Subcutaneous abdominal adipose tissue (tissue), 5 donors: ENCODE measurements at regions not wholly inside any gene's neighbourhood (a gene's known extent, or its start where the extent isn't known, plus 50 kb on each side); places are given as distances from the start of the nearest gene placed in this dataset.

Experiments used
- H3K27ac ChIP-seq: one replicate; pipeline ENCODE4 v1.7.0; 2013; ENCODE audit warnings: low read depth, mild to moderate bottlenecking, inconsistent platforms, low read length, moderate library complexity
- H3K27me3 ChIP-seq, 5 donors: one replicate each; pipeline ENCODE4 v1.7.0; 2013; ENCODE audit warnings: low read length in 5 of 5, inconsistent platforms in 1 of 5; ENCODE audit not compliant: control insufficient read depth in 5 of 5, insufficient read depth in 4 of 5
- H3K36me3 ChIP-seq, 5 donors: one replicate each; pipeline ENCODE4 v1.7.0; 2013; ENCODE audit warnings: low read length in 5 of 5; ENCODE audit not compliant: control insufficient read depth in 5 of 5, insufficient read depth in 5 of 5
- H3K4me1 ChIP-seq, 5 donors: one replicate each; pipeline ENCODE4 v1.7.0; 2013; ENCODE audit warnings: low read length in 5 of 5, mild to moderate bottlenecking in 3 of 5, moderate library complexity in 1 of 5; ENCODE audit not compliant: control insufficient read depth in 5 of 5, insufficient read depth in 5 of 5
- H3K4me3 ChIP-seq, 5 donors: one replicate each; pipeline ENCODE4 v1.7.0; 2013; ENCODE audit warnings: low read length in 5 of 5, low read depth in 1 of 5
- H3K9ac ChIP-seq, 5 donors: one replicate each; pipeline ENCODE4 v1.7.0; 2013; ENCODE audit warnings: low read length in 5 of 5, mild to moderate bottlenecking in 4 of 5, moderate library complexity in 3 of 5
- H3K9me3 ChIP-seq, 5 donors: one replicate each; pipeline ENCODE4 v1.7.0; 2013; ENCODE audit warnings: low read length in 5 of 5; ENCODE audit not compliant: control insufficient read depth in 5 of 5
- donor health status: healthy.
- donor health status: healthy.
- donor health status: healthy.
- donor health status: healthy.
- donor health status: healthy.

- Histone ChIP-seq H3K4me1 (peaks cover 0 to 12% (median 10%) of the 10 kb centered on the region in 5 donors), H3K27me3 (peaks cover 10 to 36% (median 23%) of the 10 kb centered on the region in 5 donors), H3K36me3 (no peaks in the 10 kb centered on the region), H3K27ac (no peak overlapping the region), H3K4me3 (no peak overlapping the region), H3K9me3 (peaks cover 11 to 21% (median 16%) of the 10 kb centered on the region in 5 donors), H3K9ac (no peak overlapping the region)
Observed at GRCh38 chr10:120975072-120975867, 124.1 kb downstream of the WDR11 start.

DNA sequence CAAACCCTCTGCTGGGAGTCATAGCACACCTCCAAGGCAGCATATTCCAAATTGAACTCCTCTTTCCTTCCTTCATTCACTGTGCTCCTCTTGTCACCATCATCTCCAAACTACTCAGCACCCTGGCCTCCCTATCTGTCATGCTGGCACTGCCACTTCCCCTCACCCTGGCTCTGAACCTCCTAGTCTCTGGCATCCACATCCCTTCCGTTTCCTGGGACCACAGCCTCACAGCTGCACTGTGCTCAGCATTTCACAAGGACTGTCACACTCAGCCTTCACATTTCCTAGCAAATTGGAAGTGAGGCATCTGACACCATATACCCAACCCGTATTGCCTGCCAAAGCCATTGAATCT is 124.7 kb downstream of the WDR11 start:
- Histone ChIP-seq H3K27ac (no peak overlapping the region), H3K27me3 (peaks cover 10 to 36% (median 25%) of the 10 kb centered on the region in 5 donors)

GRCh38 chr10:120977897-120978296 is 126.7 kb downstream of the WDR11 start:
- Histone ChIP-seq H3K36me3 (no peaks in the 10 kb centered on the region), H3K9ac (no peak overlapping the region), H3K27me3 (peaks cover 10 to 36% (median 25%) of the 10 kb centered on the region in 5 donors), H3K4me1 (peaks cover 0 to 12% (median 10%) of the 10 kb centered on the region in 5 donors), H3K4me3 (no peak overlapping the region), H3K9me3 (peaks cover 11 to 21% (median 16%) of the 10 kb centered on the region in 5 donors), H3K27ac (no peak overlapping the region)

More for the DNA sequence above, 124.7 kb downstream of the WDR11 start:
- no peaks in the 10 kb centered on the region for H3K36me3 ChIP-seq
- H3K4me3 ChIP-seq, result no peak overlapping the region
- peaks cover 0 to 12% (median 10%) of the 10 kb centered on the region in 5 donors for H3K4me1 ChIP-seq
- no peak overlapping the region for H3K9ac ChIP-seq
- H3K9me3 ChIP-seq, result peaks cover 11 to 21% (median 16%) of the 10 kb centered on the region in 5 donors

DNA sequence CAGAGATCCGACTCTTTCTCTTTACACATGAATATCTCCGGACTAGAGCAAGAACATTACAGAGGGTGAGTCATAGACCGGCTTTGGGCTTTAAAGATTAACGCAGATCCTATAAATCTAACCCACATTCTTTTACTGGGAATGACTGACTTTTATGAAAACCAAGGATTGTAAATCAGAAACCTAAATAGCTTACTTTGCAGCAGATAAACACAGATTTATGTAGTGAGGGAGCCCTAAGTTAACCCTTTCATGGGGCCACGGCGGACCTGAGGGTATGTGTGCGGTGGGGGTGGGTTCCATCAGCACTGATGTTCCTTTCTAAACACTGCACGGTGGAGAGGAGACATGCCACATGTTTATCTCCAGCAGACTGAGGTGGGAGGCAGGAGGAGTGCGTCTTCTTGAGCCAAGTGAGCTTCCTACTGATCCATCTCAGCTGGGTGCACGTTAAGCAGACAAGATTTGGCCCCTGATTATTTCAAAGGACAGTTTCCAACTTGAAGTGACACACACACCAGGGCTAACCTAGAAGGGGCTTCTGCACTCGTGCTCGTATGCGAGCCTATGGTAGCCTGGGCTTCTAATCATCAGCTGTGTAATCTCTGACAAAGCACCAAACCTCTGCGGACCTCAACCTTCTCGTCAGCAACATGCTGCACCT is 127.6 kb downstream of the WDR11 start:
- Histone ChIP-seq H3K4me3 (peak overlapping the region in 4 of 5 donors; percentile 41 to 65 (median 56)), H3K9me3 (peaks cover 7 to 15% (median 13%) of the 10 kb centered on the region in 5 donors), H3K27me3 (peaks cover 10 to 33% (median 25%) of the 10 kb centered on the region in 5 donors), H3K27ac (no peak overlapping the region), H3K36me3 (no peaks in the 10 kb centered on the region), H3K9ac (no peak overlapping the region), H3K4me1 (peaks cover 0 to 12% (median 10%) of the 10 kb centered on the region in 5 donors)

DNA sequence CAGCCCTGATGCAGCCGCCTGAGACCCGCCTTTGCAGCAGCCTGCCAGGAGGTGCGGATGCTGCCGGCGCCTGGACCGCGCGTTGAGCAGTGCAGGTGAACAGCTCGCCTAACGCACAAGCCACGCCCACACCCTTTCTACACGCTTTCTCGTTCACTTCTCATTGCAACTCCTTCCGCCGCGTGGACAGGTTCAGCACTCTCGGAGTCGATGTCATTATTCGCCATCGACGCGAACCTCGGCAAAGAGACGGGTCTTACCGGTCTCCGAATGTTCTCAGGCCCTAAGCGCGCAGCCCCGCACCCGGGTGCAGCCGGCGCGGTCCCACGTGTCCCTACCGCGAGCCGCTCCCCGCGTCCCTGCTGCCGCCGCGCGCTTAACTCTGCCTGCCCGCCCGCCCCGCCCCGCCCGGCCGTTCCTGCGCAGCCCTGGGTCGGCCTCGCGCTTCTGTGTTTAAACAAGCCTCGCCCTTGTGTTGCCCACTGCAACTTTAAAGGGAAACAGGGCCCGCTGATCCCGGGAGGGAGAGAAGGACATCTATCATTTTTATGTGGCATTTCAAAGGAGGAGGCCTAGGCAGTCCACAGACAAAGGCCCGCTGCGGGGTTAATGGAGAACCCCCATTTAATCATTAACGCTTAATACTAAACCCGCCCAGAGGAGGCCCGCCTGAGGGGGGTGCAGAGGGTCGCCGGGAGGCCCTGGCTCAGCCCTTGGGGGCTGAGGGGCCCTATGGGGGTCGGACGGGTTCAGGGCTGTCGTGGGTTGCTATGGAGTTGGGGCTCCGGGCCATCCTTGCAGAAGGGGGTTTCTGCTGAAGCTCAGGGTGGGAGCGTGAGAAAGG is 128.5 kb downstream of the WDR11 start:
- Histone ChIP-seq H3K27ac (no peak overlapping the region), H3K4me3 (peak overlapping the region; percentile 41 to 65 (median 56)), H3K4me1 (peaks cover 0 to 12% (median 10%) of the 10 kb centered on the region in 5 donors), H3K9me3 (peaks cover 0 to 7% (median 4%) of the 10 kb centered on the region in 5 donors), H3K36me3 (no peaks in the 10 kb centered on the region), H3K27me3 (peaks cover 10 to 30% (median 23%) of the 10 kb centered on the region in 5 donors), H3K9ac (peak overlapping the region in 1 of 5 donors; percentile 29)

DNA sequence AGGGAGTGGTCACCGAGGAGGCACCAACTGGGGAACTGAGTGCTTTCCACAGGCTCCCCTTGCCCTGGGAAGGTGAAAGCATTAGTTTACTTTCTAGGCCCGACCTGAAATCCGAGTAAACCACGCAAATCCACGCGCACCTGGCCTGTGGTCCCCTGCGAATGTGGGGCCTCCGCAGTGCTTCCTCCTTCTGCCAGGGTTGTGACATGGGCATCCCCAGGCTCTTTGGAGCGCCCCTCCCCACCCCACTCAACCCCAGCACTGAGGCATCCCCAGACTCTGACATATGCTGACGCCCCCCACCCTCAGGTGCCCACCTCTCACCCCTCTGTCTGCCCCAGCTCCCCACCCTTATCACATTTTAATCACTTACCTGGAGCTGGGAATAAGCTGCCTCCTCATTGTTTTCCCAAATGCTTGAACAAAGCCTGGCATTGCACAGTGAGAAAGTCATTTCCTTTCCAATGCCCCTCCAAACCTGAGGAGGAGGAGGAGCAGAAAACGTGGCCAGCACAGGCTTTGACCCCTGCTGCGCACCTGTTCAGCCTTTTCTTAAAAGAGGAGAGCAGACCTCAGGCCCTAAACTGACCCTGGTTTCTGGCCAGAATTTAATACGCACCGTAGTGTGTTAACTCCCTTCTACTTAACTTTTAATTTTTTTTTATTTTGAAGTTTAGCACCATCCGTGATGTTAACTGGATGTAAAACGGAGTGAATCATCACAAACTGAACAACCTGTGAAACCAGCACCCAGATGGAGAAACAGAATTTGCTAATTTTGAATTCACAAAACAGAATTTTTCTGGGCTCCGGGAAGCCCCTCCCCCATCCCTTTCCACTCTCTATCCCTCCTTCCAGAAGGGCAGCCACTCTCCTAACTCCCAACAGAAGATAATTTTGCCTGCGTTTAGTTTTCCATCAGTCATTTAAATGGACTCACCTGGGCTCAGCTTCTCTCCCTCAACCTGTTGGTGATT is 129.4 kb downstream of the WDR11 start:
- Histone ChIP-seq H3K4me1 (peaks cover 0 to 12% (median 10%) of the 10 kb centered on the region in 5 donors), H3K4me3 (no peak overlapping the region), H3K9me3 (peaks cover 0 to 3% (median 0%) of the 10 kb centered on the region in 5 donors), H3K27me3 (peaks cover 10 to 30% (median 23%) of the 10 kb centered on the region in 5 donors), H3K36me3 (no peaks in the 10 kb centered on the region), H3K9ac (no peak overlapping the region), H3K27ac (no peak overlapping the region)

DNA sequence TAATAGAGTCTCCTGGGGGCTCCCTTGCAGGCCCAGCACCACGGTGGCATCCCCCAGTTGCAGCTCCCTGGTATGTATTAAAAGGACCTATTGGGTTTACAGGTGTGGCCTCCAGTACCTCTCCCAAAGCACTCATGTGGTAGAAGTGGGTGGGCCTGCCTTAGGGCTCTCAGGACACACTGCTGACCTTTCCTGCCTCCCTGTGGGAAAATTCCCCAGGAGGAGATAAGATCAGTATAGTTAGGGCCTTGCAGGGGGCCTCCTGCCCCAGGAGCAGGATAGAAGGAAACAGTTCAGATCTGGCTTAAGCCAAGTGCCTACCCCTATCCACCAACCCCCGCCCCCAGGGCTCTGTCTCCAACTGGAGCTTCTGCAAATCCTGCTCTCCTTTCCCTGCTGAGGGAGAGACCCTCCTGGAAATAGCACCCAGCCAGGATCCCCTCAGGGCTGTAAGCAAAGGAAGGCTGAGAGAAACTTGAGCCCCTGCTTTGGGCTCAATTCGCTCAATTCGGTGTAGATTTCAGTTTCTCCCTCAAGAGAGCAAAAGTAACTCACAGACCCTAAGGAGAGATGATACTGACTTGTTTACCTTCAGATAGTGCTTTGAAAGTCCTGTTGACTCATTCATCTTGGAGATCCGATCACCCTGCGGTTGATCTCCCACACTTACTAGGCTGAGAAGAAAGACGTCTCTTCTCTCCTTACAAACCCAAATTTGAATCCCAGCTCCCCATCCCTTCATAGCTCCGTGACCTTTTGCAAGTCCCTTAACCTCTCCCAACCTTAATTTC is 130.6 kb downstream of the WDR11 start:
- Histone ChIP-seq H3K9ac (no peak overlapping the region), H3K27ac (no peak overlapping the region), H3K36me3 (no peaks in the 10 kb centered on the region), H3K4me1 (peaks cover 0 to 12% (median 10%) of the 10 kb centered on the region in 5 donors), H3K4me3 (no peak overlapping the region), H3K9me3 (peaks cover 0 to 3% (median 0%) of the 10 kb centered on the region in 5 donors), H3K27me3 (peaks cover 10 to 23% (median 15%) of the 10 kb centered on the region in 5 donors)

- Histone ChIP-seq H3K27ac (no peak overlapping the region), H3K4me3 (no peak overlapping the region), H3K4me1 (peaks cover 0 to 12% (median 10%) of the 10 kb centered on the region in 5 donors), H3K9ac (no peak overlapping the region), H3K9me3 (peaks cover 0 to 3% (median 0%) of the 10 kb centered on the region in 5 donors), H3K36me3 (no peaks in the 10 kb centered on the region), H3K27me3 (peaks cover 10 to 23% (median 15%) of the 10 kb centered on the region in 5 donors)
Observed at GRCh38 chr10:120982507-120982906, 131.3 kb downstream of the WDR11 start.
